H1 (cell line): ENCODE measurements at regions not wholly inside any gene's neighbourhood (a gene's known extent, or its start where the extent isn't known, plus 50 kb on each side); places are given as distances from the start of the nearest gene placed in this dataset.

Experiments
- CTCF ChIA-PET: fragments of 300-600 bp; sonication (Branson Sonifier 250); formaldehyde crosslinking; loops from one replicate; lab custom pipeline; 2021; ENCODE audit not compliant: partially characterized antibody; lab: Charles Lee
- POLR2A ChIA-PET: fragments of 300-600 bp; sonication (Branson Sonifier 250); formaldehyde crosslinking; loops from one replicate; lab custom pipeline; 2021; ENCODE audit warnings: inconsistent platforms; ENCODE audit not compliant: partially characterized antibody; lab: Charles Lee
- DNase-seq, 2 experiments: peaks; one replicate each; pipeline versions ENCODE4 v3.0.0 to v3.0.0-alpha.2; 2010 to 2022; ENCODE audit warnings: low spot score in 2 of 2, low read depth in 1 of 2, mixed read lengths in 1 of 2
- FAIRE-seq: peaks from 2 replicates; lab custom pipeline; 2011; peaks lifted over from hg19 to GRCh38; lab: Jason Lieb, UNC
- H2AFZ ChIP-seq: 2 replicates; pipeline ENCODE4 v1.8.1; 2012; ENCODE audit warnings: low read length, inconsistent platforms
- H2AK5ac ChIP-seq: 2 replicates; pipeline ENCODE4 v1.6.1; 2013; ENCODE audit warnings: low read depth, low read length
- H2BK120ac ChIP-seq: replicated peaks from 2 replicates; pipeline ENCODE3; 2013; ENCODE audit warnings: low read depth, low read length, inconsistent platforms
- H2BK12ac ChIP-seq: 2 replicates; pipeline ENCODE4 v1.6.1; 2013; ENCODE audit warnings: low read depth, low read length
- H2BK15ac ChIP-seq: 2 replicates; pipeline ENCODE4 v1.6.1; 2013; ENCODE audit warnings: low read length
- H2BK20ac ChIP-seq: 2 replicates; pipeline ENCODE4 v1.6.1; 2013; ENCODE audit warnings: low read length
- H2BK5ac ChIP-seq: 2 replicates; pipeline ENCODE4 v1.6.1; 2013; ENCODE audit warnings: low read depth, low read length
- H3K14ac ChIP-seq: 2 replicates; pipeline ENCODE4 v1.6.1; 2013; ENCODE audit warnings: inconsistent platforms; ENCODE audit not compliant: insufficient read length
- H3K18ac ChIP-seq: 2 replicates; pipeline ENCODE4 v1.6.1; 2013; ENCODE audit warnings: low read length; ENCODE audit errors: extremely low read depth
- H3K23ac ChIP-seq: 2 replicates; pipeline ENCODE4 v1.6.1; 2013; ENCODE audit warnings: inconsistent platforms; ENCODE audit not compliant: insufficient read length
- H3K23me2 ChIP-seq: 2 replicates; pipeline ENCODE4 v1.6.1; 2013; ENCODE audit warnings: low read depth, low read length
- H3K27ac ChIP-seq: 2 replicates; pipeline ENCODE4 v1.6.1; 2011; ENCODE audit warnings: low read depth, low read length, inconsistent platforms
- H3K27me3 ChIP-seq, 4 experiments: replicated peaks in 1 of 4; 1 replicate in 1 of 4; 2 replicates in 3 of 4; pipeline versions ENCODE4 v1.6.1 to v1.8.1; 2011 to 2013; ENCODE audit warnings: low read length in 3 of 4, mild to moderate bottlenecking in 3 of 4, inconsistent platforms in 2 of 4, mixed read lengths in 2 of 4, moderate library complexity in 1 of 4; ENCODE audit not compliant: control insufficient read depth in 3 of 4, insufficient read depth in 3 of 4; ENCODE audit errors: extremely low read depth in 1 of 4
- H3K36me3 ChIP-seq, 4 experiments: 2 replicates each; pipeline versions ENCODE4 v1.6.1 to v1.8.1; 2011 to 2013; ENCODE audit warnings: mild to moderate bottlenecking in 4 of 4, low read length in 3 of 4, moderate library complexity in 2 of 4, control low read depth in 1 of 4, inconsistent platforms in 1 of 4; ENCODE audit not compliant: insufficient read depth in 4 of 4, control insufficient read depth in 2 of 4
- H3K4ac ChIP-seq: replicated peaks from 2 replicates; pipeline ENCODE3; 2013; ENCODE audit warnings: low read length, low read depth, mixed read lengths, inconsistent platforms; ENCODE audit not compliant: insufficient read length
- H3K4me1 ChIP-seq, 4 experiments: replicated peaks in 1 of 4; 1 replicate in 1 of 4; 2 replicates in 3 of 4; pipeline versions ENCODE4 v1.6.1 to v1.8.1; 2011 to 2013; ENCODE audit warnings: low read length in 3 of 4, inconsistent platforms in 2 of 4, mixed read lengths in 1 of 4; ENCODE audit not compliant: insufficient read depth in 4 of 4, control insufficient read depth in 3 of 4
- H3K4me2 ChIP-seq, 2 experiments: 2 replicates each; pipeline versions ENCODE4 v1.6.1 to v1.8.1; 2011 to 2013; ENCODE audit warnings: low read depth in 2 of 2, low read length in 2 of 2, control low read depth in 1 of 2, inconsistent platforms in 1 of 2, mild to moderate bottlenecking in 1 of 2; ENCODE audit not compliant: insufficient read depth in 1 of 2
- H3K4me3 ChIP-seq, 4 experiments: fragments of 200-600, 300-600 bp in 1 of 4; sonication (generic), shearing (Covaris generic), sonication (Bioruptor Twin) in 1 of 4; 2 replicates each; pipeline versions ENCODE4 v1.5.1 to v1.8.1; 2011 to 2016; ENCODE audit warnings: low read length in 4 of 4, low read depth in 3 of 4, control low read depth in 2 of 4, inconsistent platforms in 2 of 4, mild to moderate bottlenecking in 2 of 4, mixed read lengths in 1 of 4, moderate library complexity in 1 of 4; ENCODE audit not compliant: insufficient read depth in 2 of 4; ENCODE audit errors: extremely low read depth in 1 of 4
- H3K56ac ChIP-seq: replicated peaks from 2 replicates; pipeline ENCODE3; 2013; ENCODE audit warnings: low read depth, mild to moderate bottlenecking, mixed read lengths, low read length, inconsistent platforms; ENCODE audit not compliant: insufficient read length
- H3K79me1 ChIP-seq: 2 replicates; pipeline ENCODE4 v1.6.1; 2013; ENCODE audit warnings: low read depth, low read length, control low read depth
- H3K79me2 ChIP-seq, 2 experiments: 2 replicates each; pipeline versions ENCODE4 v1.6.1 to v1.8.1; 2012 to 2013; ENCODE audit warnings: low read length in 2 of 2, mild to moderate bottlenecking in 2 of 2, inconsistent platforms in 1 of 2; ENCODE audit not compliant: insufficient read depth in 2 of 2, control insufficient read depth in 1 of 2
- H3K9ac ChIP-seq, 4 experiments: replicated peaks in 1 of 4; 1 replicate in 1 of 4; 2 replicates in 3 of 4; pipeline versions ENCODE4 v1.6.1 to v1.8.1; 2011 to 2013; ENCODE audit warnings: low read depth in 3 of 4, low read length in 3 of 4, control low read depth in 2 of 4, mild to moderate bottlenecking in 2 of 4, moderate library complexity in 2 of 4, inconsistent platforms in 1 of 4; ENCODE audit errors: extremely low read depth in 1 of 4
- H3K9me3 ChIP-seq, 2 experiments: 2 replicates each; pipeline versions ENCODE4 v1.6.1 to v1.8.1; 2012 to 2013; ENCODE audit warnings: mild to moderate bottlenecking in 2 of 2, moderate library complexity in 2 of 2, control low read depth in 1 of 2, inconsistent platforms in 1 of 2, low read depth in 1 of 2, low read length in 1 of 2, mixed read lengths in 1 of 2; ENCODE audit not compliant: insufficient read depth in 2 of 2
- H4K20me1 ChIP-seq, 2 experiments: replicated peaks in 1 of 2; 2 replicates each; pipeline versions ENCODE3 to v1.8.1; 2011 to 2013; ENCODE audit warnings: inconsistent platforms in 2 of 2, low read length in 2 of 2, mild to moderate bottlenecking in 1 of 2; ENCODE audit not compliant: insufficient read depth in 2 of 2, control insufficient read depth in 1 of 2
- H4K5ac ChIP-seq: 2 replicates; pipeline ENCODE4 v1.6.1; 2013; ENCODE audit warnings: low read length, low read depth, mixed read lengths, inconsistent platforms; ENCODE audit not compliant: insufficient read length
- H4K8ac ChIP-seq: 2 replicates; pipeline ENCODE4 v1.8.0; 2013; ENCODE audit warnings: mild to moderate bottlenecking, moderate library complexity, low read length, inconsistent platforms; ENCODE audit not compliant: insufficient read depth; ENCODE audit errors: extremely low read depth
- H4K91ac ChIP-seq: replicated peaks from 2 replicates; pipeline ENCODE3; 2013; ENCODE audit warnings: low read length, mixed read lengths, inconsistent platforms; ENCODE audit not compliant: insufficient read length
- BRCA1 ChIP-seq: IDR thresholded peaks from 2 replicates; pipeline ENCODE4 v1.6.1; 2012; ENCODE audit warnings: low read depth, low read length, improper control_type of control experiment
- CBX8 ChIP-seq: fragments of 300-800, 300-1000 bp; sonication (generic); IDR thresholded peaks from 2 replicates; pipeline ENCODE4 v1.7.1; 2016; ENCODE audit warnings: low read depth, low read length, borderline replicate concordance
- EP300 ChIP-seq, 2 experiments: IDR thresholded peaks; 1 replicate in 1 of 2; 2 replicates in 1 of 2; pipeline ENCODE4 v1.6.1; 2011 to 2012; ENCODE audit warnings: low read depth in 2 of 2, low read length in 2 of 2, mild to moderate bottlenecking in 2 of 2, borderline replicate concordance in 1 of 2, inconsistent platforms in 1 of 2, moderate library complexity in 1 of 2
- MAFK ChIP-seq: IDR thresholded peaks from 2 replicates; pipeline ENCODE4 v1.6.1; 2012; ENCODE audit warnings: low read depth, mild to moderate bottlenecking, improper control_type of control experiment, low read length
- SIN3A ChIP-seq, 2 experiments: IDR thresholded peaks in 1 of 2; conservative IDR thresholded peaks in 1 of 2; 2 replicates each; pipeline ENCODE4 v1.6.1; 2011 to 2012; ENCODE audit warnings: low read length in 2 of 2, improper control_type of control experiment in 1 of 2, low read depth in 1 of 2, mild to moderate bottlenecking in 1 of 2
- WGBS, 2 experiments: shearing (Covaris generic) in 1 of 2; methylation state at CpG; one replicate each; pipeline versions ENCODE4 v1.1.6 to v1.1.7; 2013 to 2015; ENCODE audit warnings: low lambda C conversion rate in 2 of 2, mixed read lengths in 2 of 2, inconsistent platforms in 1 of 2, low coverage in 1 of 2, missing lambda C conversion rate in 1 of 2; ENCODE audit not compliant: insufficient replicate concordance in 2 of 2, insufficient coverage in 1 of 2, insufficient read length in 1 of 2; ENCODE audit errors: extremely low coverage in 1 of 2, missing lambda C conversion rate in 1 of 2; 5-methylcytosine and 5-hydroxymethylcytosine counted together

- H4K8ac ChIP-seq, result no peak overlapping the region
- 96% methylated on average over 1 of the region's 1 CpG; no CpG with 5 or more reads in 1 of the 2 experiments for WGBS, 2 experiments
- no peak for FAIRE-seq
These were observed 1647.9 kb downstream of the PLA2G4A start for GRCh38 chr1:188476606-188477005.

More at GRCh38 chr1:188476606-188477005, 1647.9 kb downstream of the PLA2G4A start:
- H3K56ac ChIP-seq, result no peak overlapping the region
- H2BK5ac ChIP-seq, result no peak overlapping the region
- no peaks in the 10 kb centered on the region for H3K4me1 ChIP-seq
- H2BK15ac ChIP-seq, result no peak overlapping the region
- no peak overlapping the region for H4K5ac ChIP-seq
- no peak overlapping the region for H3K23ac ChIP-seq
- no peak overlapping the region for H2BK20ac ChIP-seq
- H3K27me3 ChIP-seq, result no peaks in the 10 kb centered on the region
- H3K4ac ChIP-seq, result no peak overlapping the region
- H3K14ac ChIP-seq, result no peak overlapping the region
- H3K23me2 ChIP-seq, result no peaks in the 10 kb centered on the region; the same call in 1 of the 2 replicates
- no peak overlapping the region for H2BK120ac ChIP-seq
- no peak overlapping the region for H3K9ac ChIP-seq
- TF ChIP-seq CBX8, result no peak
- no peak for TF ChIP-seq BRCA1
- no peak for TF ChIP-seq EP300 (IDR thresholded peaks at IDR 0.05; ENCODE audit: borderline replicate concordance in 1 of 2, low read depth in 2 of 2, low read length in 2 of 2)
- TF ChIP-seq SIN3A (conservative IDR thresholded peaks at IDR 0.05 in 1 of 2, IDR thresholded peaks at IDR 0.05 in 1 of 2; ENCODE audit: low read depth in 1 of 2, low read length in 2 of 2), result no peak
- TF ChIP-seq MAFK, result no peak
- H3K4me3 ChIP-seq, result no peak overlapping the region
- POLR2A ChIA-PET, result no interaction called here
- CTCF ChIA-PET, result no interaction called here
- no peaks in the 10 kb centered on the region for H3K79me2 ChIP-seq
- H2AFZ ChIP-seq, result no peak overlapping the region
- H3K36me3 ChIP-seq, result no peaks in the 10 kb centered on the region
- H3K4me2 ChIP-seq, result no peak overlapping the region
- no peaks in the 10 kb centered on the region for H4K20me1 ChIP-seq
- no peaks in the 10 kb centered on the region for H3K9me3 ChIP-seq
- H2AK5ac ChIP-seq, result no peak overlapping the region
- no peaks in the 10 kb centered on the region for H3K79me1 ChIP-seq
- no peak overlapping the region for H3K18ac ChIP-seq
- H4K91ac ChIP-seq, result no peak overlapping the region
- H3K27ac ChIP-seq, result no peak overlapping the region
- no peak overlapping the region for H2BK12ac ChIP-seq
- DNase-seq, result no peak
